HG02885 (cell line): ENCODE measurements at regions not wholly inside any gene's neighbourhood (a gene's known extent, or its start where the extent isn't known, plus 50 kb on each side); places are given as distances from the start of the nearest gene placed in this dataset.
"Not testable (repeated sequence)": the region's sequence is repeated elsewhere in the genome, so short reads cannot be mapped to it uniquely, and the experiment has no call there.

ENCODE experiments used
- ATAC-seq: cut with Tn5 transposase; IDR thresholded peaks from one replicate; pipeline ENCODE4 v1.9.1; 2021; ENCODE audit warnings: mild to moderate bottlenecking; ENCODE audit not compliant: unreplicated experiment, poor library complexity

DNA sequence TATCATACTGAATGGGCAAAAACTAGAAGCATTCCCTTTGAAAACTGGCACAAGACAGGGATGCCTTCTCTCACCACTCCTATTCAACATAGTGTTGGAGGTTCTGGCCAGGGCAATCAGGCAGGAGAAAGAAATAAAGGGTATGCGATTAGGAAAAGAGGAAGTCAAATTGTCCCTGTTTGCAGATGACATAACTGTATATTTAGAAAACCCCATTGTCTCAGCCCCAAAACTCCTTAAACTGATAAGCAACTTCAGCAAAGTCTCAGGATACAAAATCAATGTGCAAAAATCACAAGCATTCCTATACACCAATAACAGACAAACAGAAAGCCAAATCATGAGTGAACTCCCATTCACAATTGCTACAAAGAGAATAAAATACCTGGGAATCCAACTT is 52.5 kb upstream of the CCDC71L start:
- not testable (repeated sequence) for ATAC-seq

DNA sequence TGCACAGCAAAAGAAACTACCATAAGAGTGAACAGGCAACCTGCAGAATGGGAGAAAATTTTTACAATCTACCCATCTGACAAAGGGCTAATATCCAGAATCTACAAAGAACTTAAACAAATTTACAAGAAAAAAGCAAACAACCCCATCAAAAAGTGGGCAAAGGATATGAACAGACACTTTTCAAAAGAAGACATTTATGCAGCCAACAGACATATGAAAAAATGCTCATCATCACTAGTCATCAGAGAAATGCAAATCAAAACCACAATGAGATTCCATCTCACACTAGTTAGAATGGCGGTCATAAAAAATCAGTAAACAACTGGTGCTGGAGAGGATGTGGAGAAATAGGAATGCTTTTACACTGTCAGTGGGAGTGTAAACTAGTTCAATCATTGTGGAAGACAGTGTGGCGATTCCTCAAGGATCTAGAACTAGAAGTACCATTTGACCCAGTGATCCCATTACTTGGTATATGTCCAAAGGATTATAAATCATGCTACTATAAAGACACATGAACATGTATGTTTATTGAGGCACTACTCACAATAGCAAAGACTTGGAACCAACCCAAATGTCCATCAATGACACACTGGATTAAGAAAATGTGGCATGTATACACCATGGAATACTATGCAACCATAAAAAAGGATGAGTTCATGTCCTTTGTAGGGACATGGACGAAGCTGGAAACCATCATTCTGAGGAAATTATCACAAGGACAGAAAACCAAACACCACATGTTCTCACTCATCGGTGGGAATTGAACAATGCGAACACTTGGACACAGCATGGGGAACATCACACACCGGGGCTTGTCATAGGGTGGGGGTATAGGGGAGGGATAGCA is 53.9 kb upstream of the CCDC71L start:
- ATAC-seq: not testable (repeated sequence)

GRCh38 chr7:106715730-106716129 is 54.8 kb upstream of the CCDC71L start:
- no peak for ATAC-seq

DNA sequence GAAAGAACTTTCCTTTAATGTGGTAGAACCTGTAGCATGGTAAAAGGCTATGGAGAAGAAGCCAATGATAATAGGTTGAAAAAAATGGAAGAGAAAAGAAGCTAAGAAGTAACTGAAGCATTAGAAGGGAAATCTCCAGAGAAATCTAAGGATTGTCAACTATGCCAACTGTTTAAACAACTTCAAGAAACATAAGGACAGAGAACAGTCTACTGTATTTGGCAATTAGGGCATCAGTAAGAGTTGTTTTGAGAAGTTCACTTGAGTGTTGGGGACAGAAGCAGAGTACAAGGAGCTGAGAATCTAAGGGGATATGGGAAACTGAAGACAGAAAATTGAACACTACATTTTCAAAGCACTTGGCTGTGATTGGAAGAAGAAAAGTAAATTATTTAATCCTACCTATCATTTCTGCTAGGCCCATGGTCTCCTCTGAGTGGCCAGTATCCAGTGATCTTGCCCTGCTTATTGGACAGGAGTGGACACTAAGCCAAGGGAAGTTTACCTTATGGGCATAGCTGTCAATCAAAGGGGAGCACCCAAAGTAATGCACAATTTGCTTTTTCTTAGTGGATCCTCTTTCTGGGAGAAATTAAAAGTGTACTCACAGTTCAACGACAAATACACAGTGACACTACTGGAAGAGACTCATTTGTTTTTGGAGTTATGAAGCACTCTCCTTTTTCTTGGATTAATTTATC is 56.4 kb upstream of the CCDC71L start:
- no peak for ATAC-seq

- ATAC-seq: peak; percentile 84
Observed at GRCh38 chr7:106717955-106718871, 57.3 kb upstream of the CCDC71L start.

- peak; percentile 62 for ATAC-seq
Observed at GRCh38 chr7:106720641-106721040, 59.7 kb upstream of the CCDC71L start.

GRCh38 chr7:106721816-106722785 is 61.1 kb upstream of the CCDC71L start:
- no peak for ATAC-seq

- no peak for ATAC-seq
Observed at GRCh38 chr7:106723398-106723797, 62.4 kb upstream of the CCDC71L start.

GRCh38 chr7:106729720-106730385 is 68.9 kb upstream of the CCDC71L start:
- no peak for ATAC-seq

GRCh38 chr7:106731187-106731586 is 70.2 kb upstream of the CCDC71L start:
- ATAC-seq: peak; percentile 93

DNA sequence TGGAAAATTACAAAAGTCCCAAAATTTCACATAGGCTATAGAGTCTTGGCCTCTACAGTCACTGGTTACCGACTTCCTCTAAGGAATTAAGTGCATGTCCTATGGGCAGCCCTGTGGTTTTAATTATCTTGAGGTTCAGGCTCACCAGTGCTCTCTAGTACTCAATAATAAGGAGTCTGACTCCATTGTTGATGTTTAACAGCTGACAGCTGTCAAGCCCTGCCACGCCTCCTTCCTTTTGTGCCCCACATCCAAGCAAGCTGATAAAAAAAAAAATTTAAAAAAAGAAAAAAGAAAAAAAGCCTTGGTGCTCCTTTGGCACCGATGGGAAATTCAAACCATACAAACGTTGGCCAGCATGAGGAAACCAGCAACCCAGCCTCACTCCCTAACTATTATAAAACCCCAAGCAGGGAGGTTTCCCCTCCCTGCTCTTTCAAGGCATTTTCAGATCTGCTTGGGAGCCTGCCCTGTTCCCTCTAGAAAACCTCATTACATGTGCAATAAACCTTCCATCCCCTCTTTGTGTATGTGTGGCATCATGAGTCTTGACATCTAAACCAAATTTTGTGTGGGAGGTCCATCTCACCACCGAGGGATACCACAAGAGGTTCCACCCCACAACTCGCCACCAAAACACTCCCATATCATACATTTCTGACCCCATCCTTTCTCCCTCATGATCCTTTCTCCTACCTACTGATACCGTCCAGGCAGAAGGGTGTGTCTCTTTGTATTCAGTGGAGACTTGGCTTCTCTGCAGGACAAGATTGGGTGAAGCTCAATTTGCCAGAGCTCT is 70.9 kb upstream of the CCDC71L start:
- no peak for ATAC-seq

GRCh38 chr7:106735637-106736036 is 74.7 kb upstream of the CCDC71L start:
- no peak for ATAC-seq

DNA sequence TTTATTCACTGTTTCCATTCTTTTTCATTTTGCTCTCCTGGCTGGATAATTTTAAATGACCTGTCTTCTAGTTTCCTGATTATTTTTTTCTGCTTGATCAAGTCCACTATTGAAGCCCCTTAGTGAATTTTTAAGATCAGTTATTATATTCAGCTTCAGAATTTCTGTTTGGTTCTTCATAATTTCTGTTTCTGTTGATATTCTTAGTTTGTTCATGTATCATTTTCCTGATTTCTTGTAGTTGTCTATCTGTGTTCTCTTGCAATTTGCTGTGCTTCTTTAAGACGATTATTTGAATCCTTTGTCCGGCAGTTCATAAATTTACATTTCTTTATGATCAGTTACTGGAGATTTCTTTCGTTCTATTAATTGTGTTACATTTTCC is 75.2 kb upstream of the CCDC71L start:
- ATAC-seq: no peak

DNA sequence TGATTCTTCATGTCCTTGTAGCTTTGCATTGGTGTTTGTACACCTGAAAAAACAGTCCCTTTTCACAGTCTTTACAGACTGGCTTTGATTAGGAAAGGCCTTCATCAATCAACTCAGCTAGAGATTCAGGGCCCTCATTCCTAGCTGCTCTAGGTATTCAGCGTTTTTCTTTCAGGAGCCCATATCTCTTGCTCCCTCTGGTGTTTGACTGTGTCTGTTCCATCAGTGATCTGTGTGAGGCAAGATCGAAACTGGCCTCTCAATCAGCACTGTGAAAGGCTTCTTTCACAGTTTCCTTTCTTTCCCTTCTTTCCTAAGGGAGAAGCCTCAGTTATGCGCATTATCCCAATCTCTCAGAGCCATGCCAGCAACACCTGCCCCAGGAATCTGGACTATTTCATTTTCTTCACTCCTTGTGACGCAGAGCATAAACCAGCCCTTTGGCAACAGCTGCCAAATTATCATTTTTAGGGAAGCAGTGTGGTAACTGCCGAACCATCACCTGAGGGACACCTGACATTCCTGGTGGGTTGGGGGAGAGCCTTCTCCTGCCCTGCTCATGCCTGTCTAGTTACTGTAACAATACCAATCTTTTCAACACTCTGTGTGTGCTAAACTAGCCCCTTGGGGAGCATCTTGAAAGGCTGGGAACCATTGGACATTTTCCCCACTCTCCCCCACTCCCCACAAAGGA is 75.7 kb upstream of the CCDC71L start:
- peak; percentile 91 for ATAC-seq

DNA sequence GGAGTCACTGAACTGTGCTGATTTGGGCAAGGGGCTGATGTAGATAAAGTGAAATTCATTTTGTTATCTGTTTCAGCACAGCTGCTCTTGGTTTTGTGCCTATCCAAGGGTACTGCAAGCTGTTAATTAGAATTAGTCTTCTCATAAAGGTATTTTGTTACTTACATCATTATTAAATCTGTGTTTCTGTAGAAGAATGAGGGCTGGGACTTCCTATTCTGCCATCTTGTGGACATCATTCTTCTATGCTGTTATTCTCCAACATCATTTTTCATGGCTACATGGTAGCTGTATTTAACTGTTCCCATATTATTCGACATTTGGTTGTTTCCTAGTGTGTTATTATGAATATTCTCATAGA is 76.2 kb upstream of the CCDC71L start:
- no peak for ATAC-seq

GRCh38 chr7:106740806-106741205 is 79.8 kb upstream of the CCDC71L start:
- no peak for ATAC-seq

DNA sequence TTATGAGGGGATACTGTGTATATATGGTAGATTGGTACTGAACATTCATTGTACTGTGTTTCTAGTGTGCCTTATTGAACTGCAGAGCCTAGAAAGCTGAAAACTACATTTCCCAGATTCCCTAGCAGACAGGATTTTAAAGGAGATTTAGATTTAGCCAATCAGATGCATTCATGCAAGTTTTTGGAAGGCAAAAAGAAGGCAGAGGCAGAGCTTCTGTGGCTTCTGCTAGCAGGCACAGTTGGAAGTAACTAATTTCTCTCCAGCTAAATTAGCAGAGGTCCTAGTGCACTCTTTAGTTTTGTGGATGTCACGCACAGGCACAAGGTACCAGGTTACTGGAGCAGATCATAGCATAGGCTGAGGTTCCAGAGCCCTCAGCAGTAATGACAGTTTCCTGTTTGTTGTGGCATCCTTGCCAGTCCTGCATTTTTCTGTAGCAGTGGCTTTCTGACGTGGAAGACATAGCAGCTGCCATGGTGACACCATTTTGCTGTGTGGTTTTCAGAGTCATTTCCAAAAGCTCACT is 83.7 kb upstream of the CCDC71L start:
- ATAC-seq: no peak
